IPS DF 4.7 (cell line): ENCODE measurements at regions not wholly inside any gene's neighbourhood (a gene's known extent, or its start where the extent isn't known, plus 50 kb on each side); places are given as distances from the start of the nearest gene placed in this dataset.

Source experiments
- DNase-seq: peaks from one replicate; pipeline ENCODE4 v3.0.0-alpha.2; 2013; ENCODE audit warnings: low spot score; ENCODE audit errors: extremely low read depth

DNA sequence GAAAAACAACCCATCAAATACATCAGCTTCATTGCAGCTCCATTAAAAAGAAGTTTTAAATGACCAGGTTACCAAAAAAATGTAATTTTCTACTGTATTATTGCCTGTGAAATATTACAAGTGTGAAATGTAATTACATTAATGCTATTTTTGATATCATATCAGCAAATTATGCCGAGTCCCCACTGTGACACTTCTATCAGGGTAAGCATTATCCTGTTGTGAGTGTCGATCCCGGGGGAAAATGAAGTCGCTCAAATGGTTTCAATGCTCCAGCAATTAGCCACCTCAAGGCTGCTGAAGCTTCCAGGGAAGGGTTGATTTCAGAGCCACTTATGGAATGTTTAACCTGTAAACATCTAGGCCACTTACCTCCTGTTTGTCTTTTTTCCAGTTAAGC lies 70.4 kb downstream of the RCN1 start:
- no peak for DNase-seq

- DNase-seq, result no peak
These were observed 71.5 kb downstream of the RCN1 start for GRCh38 chr11:32162351-32162750.

- DNase-seq, result no peak
These were observed 72.0 kb downstream of the RCN1 start for GRCh38 chr11:32162906-32163305.

DNA sequence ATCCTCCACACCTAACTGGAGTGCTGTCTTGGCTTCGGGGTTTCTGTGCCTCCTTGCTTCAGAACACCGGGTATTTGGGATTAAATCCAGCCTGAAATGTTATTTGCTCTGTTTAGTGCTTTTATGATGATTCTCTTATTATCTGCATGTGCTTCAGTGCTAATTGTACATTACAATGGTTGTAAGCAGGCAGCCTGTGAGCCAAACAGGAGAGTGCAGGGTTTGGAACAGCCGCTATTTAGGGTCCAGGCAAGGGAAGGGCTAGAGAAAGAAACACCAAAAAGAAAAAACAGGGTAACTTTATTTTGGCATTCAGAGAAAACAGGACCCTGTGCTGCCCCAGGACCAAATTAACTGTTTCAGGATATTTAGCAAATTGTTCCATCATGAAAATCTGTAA lies 72.7 kb downstream of the RCN1 start:
- no peak for DNase-seq

- DNase-seq, result no peak
These were observed 74.0 kb downstream of the RCN1 start for GRCh38 chr11:32164836-32165235.

- no peak for DNase-seq
These were observed 78.0 kb downstream of the RCN1 start for GRCh38 chr11:32168924-32169323.

DNA sequence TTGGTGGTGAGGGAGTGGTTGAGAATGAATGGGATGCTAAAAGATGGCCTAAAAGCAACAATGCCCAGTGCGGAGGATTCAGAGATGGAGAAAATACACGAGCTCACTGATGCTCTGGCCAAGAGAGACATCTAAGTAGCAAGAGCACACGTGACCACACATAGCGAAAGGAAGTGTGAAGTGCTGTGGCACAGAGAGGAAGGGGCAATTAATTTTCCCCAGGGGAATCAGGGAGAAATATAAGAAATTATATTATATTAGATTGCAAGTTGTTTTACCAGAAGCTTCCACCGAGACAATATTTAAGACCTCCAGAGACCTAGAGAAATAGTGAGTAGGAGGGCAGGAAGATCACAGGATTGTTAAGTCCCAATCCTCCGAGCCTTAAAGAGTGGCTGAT lies 80.6 kb downstream of the RCN1 start:
- no peak for DNase-seq

DNA sequence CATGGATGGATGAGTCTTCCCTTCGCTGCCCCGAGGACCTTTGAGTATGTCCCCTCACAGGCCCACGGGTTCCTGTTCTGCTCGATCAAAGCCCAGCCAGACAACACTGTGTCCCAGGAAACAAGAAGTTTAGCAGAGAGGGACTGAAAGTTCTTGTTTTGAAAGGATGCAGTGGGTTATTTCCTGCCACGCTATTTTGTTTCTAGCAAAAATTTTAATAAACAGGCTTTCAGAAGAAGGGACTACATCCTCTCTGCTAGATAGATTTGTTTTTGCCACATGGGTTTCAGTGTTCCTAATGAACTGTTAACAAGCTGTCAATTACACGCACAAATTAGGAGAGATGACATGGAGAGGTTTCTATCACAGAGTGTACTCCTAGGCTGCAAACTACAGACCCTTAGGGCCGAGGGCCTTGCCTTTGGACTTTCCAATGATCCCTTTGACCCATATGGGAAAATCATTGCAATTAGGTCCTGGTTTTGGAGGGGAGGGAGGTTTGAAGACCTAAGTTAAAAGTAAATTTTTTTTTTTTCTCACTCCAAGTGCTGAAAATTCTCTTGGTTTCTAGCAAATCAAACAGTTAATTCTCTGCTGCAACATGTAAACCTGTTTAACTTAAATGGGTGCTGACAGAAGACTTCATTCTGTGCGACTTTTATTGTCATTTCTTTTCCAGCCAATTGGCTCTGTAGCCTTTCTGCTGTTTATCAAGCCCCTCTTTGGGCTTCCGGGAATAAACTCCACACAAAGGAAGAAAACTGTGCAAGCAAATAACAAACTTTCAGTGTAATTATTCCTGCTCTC lies 81.4 kb downstream of the RCN1 start:
- no peak for DNase-seq

- DNase-seq, result peak; percentile 22
These were observed 82.3 kb downstream of the RCN1 start for GRCh38 chr11:32172848-32173834.

- no peak for DNase-seq
These were observed 83.1 kb downstream of the RCN1 start for GRCh38 chr11:32173977-32174376.

DNA sequence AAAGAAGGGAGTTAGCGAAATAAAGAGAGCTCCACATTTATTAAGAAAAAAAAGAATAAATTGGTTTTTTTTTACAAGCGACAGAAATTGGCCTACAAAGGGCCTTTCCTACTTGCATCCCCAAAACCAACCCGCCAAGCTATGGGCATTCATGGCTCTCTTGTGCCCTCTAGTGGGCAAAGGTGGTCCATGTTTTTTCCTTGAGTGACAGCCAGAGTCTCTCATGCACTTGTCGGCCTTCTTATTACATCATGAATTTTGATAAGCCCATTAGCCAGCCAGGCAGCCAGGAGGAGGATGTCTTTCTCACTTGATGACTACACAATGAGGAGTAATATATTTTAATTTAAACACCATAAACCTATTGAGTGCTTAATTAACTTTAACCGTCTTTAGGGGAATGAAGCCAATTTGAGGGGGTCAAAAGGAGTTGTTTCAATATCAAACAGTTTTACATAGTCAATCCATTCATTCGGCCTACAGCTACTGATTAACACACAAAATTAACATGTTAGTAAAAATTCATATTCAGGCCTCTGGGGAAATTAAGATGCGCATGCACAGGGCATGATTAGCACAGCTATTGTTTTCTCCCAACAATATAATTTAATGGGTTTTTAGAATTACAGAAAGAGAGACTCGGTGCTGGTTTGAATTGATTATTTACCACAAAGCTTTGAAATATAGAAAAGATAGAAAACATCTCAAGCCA lies 85.5 kb downstream of the RCN1 start:
- peak; percentile 76 for DNase-seq

- no peak for DNase-seq
These were observed 87.8 kb downstream of the RCN1 start for GRCh38 chr11:32178692-32179091.

GRCh38 chr11:32183512-32183911 lies 92.6 kb downstream of the RCN1 start:
- no peak for DNase-seq

GRCh38 chr11:32184041-32184722 lies 93.3 kb downstream of the RCN1 start:
- no peak for DNase-seq

- DNase-seq, result no peak
These were observed 94.0 kb downstream of the RCN1 start for GRCh38 chr11:32184723-32185376.

DNA sequence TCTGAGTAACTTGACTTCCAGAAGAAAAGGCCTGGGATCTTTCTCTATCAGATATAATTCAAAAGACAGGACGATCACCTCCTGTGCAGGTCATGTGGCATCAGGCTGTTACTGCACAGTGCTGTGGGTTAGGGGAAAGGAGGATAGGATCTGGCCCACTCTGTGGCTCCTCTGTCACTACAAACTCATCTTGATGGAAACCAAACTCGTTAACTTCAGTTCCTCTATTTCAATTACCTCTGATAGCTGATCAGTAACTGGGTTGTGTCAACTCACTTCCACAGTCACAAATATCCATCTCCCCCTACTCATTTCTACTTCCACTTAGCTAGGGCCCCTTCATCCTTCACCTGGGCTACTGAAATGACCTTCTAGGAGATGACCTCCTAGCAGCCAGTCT lies 95.2 kb downstream of the RCN1 start:
- no peak for DNase-seq

DNA sequence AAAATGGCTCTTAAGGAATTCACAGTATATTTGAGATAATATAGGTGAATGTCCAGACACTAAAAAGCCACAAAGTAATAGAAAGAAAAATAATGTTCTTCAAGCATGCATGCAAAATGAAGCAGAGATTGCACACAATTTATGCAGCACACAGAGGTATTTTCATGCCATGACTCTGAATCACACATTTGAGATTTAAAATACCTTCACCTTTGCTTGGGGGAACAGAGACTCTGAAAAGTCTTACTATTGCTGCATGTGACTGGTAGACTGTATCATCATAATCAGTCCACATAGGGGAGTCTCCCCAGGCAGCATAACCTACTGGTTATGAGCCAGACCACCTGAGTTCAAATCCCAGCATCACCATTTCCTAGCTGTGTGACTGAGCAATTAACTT lies 96.2 kb downstream of the RCN1 start:
- no peak for DNase-seq

- DNase-seq, result no peak
These were observed 97.9 kb downstream of the RCN1 start for GRCh38 chr11:32188785-32189184.

GRCh38 chr11:32196137-32196536 lies 105.3 kb downstream of the RCN1 start:
- DNase-seq, result no peak

DNA sequence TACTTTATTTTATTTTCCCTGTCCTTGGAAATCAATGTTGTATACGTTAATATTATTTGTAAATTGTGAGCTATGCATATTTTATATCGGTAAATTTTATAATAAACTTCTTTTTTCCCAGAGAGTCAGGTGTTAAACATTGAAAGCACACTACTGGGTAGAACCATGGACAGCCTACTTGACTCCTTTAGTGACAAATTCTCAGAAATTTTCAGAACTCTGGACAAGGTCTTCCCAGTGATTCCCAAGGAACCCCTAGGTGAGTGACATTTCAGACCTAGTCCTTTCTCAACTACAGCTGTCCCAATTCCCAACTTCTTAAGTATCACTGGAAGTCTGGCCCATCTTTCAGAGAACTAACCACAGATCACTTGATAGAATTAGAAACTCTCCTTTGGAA lies 107.2 kb downstream of the RCN1 start:
- DNase-seq, result no peak
